Activated CD8-positive, alpha-beta memory T cell treated with anti-CD3 and anti-CD28 coated beads, Interleukin-2, amount 50 U/mL, for 24 hours (primary cell): ENCODE measurements at regions not wholly inside any gene's neighbourhood (a gene's known extent, or its start where the extent isn't known, plus 50 kb on each side); places are given as distances from the start of the nearest gene placed in this dataset.
"Not testable (repeated sequence)": the region's sequence is repeated elsewhere in the genome, so short reads cannot be mapped to it uniquely, and the experiment has no call there.

Experiments used
- DNase-seq: peaks from one replicate; pipeline ENCODE4 v3.0.0-alpha.2; 2020; ENCODE audit errors: extremely low read depth

GRCh38 chr10:9273126-9273833 lies 1218.8 kb downstream of the GATA3 start:
- DNase-seq, result not testable (repeated sequence)

GRCh38 chr10:9274206-9274755 lies 1219.8 kb downstream of the GATA3 start:
- DNase-seq, result no peak

GRCh38 chr10:9275861-9276260 lies 1221.4 kb downstream of the GATA3 start:
- no peak for DNase-seq

GRCh38 chr10:9285690-9286089 lies 1231.2 kb downstream of the GATA3 start:
- no peak for DNase-seq

GRCh38 chr10:9289811-9290210 lies 1235.3 kb downstream of the GATA3 start:
- no peak for DNase-seq

- DNase-seq, result no peak
These were observed 1236.6 kb downstream of the GATA3 start for GRCh38 chr10:9291081-9291480.

GRCh38 chr10:9294132-9294663 lies 1239.7 kb downstream of the GATA3 start:
- DNase-seq, result no peak

- DNase-seq, result no peak
These were observed 1240.4 kb downstream of the GATA3 start for GRCh38 chr10:9294865-9295264.

- DNase-seq, result no peak
These were observed 1241.7 kb downstream of the GATA3 start for GRCh38 chr10:9296190-9296589.

- DNase-seq, result no peak
These were observed 1243.1 kb downstream of the GATA3 start for GRCh38 chr10:9297580-9297979.

- DNase-seq, result no peak
These were observed 1245.5 kb downstream of the GATA3 start for GRCh38 chr10:9299966-9300365.

GRCh38 chr10:9301148-9301547 lies 1246.7 kb downstream of the GATA3 start:
- no peak for DNase-seq

- no peak for DNase-seq
These were observed 1247.1 kb downstream of the GATA3 start for GRCh38 chr10:9301554-9301953.

- DNase-seq, result no peak
These were observed 1247.8 kb downstream of the GATA3 start for GRCh38 chr10:9302140-9302746.

- DNase-seq, result no peak
These were observed 1250.6 kb downstream of the GATA3 start for GRCh38 chr10:9305018-9305655.

GRCh38 chr10:9311702-9312499 lies 1257.4 kb downstream of the GATA3 start:
- no peak for DNase-seq

- DNase-seq, result no peak
These were observed 1260.8 kb downstream of the GATA3 start for GRCh38 chr10:9315292-9315691.

GRCh38 chr10:9331583-9332008 lies 1277.1 kb downstream of the GATA3 start:
- DNase-seq, result no peak

GRCh38 chr10:9334270-9334669 lies 1279.8 kb downstream of the GATA3 start:
- no peak for DNase-seq

- no peak for DNase-seq
These were observed 1285.2 kb downstream of the GATA3 start for GRCh38 chr10:9339716-9340115.

GRCh38 chr10:9342885-9343570 lies 1288.5 kb downstream of the GATA3 start:
- no peak for DNase-seq
